ENCODE measurements at regions not wholly inside any gene's neighbourhood (a gene's known extent, or its start where the extent isn't known, plus 50 kb on each side); places are given as distances from the start of the nearest gene placed in this dataset.

DNA sequence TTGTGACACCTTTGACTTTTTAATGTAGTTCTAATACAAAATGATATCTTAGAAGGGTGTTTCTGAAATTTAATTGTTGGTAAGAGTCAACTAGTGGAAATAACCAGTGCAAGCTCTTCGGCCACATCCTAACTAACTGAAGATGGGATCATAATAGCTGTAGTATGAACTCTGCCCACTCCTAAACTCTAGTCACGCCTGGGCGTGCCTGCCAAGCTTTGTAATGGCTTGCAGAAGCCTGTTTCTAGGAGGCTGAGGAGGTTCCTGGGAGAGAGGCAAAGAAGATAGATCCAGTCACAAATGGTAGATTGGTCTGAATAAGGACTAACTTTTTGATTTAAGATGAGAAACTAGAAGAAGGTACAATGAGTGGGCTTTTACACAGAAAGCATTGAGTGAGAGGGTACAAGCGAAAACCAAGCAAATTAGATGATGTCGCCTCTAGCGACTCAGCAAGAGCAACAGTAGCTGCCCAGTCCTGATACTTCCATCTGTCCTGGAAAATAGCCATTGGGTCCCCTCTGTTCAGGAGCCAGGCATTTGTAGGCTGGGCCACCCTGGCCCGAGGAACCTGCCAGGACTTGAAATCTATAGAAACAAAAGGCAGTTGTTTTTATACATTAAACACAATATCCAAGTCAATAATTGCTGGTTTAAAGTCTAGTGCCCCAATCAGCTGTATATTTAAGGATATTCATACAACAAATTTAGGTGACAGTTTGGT lies 148.8 kb downstream of the SLC38A4 start:
- no peak overlapping the region; the same call in 1 of the 2 replicates for H3K27ac ChIP-seq (ENCODE audit: low read depth, low read length)
- POLR2A ChIA-PET, result no interaction called here

More for the DNA sequence above, 148.8 kb downstream of the SLC38A4 start:
- Histone ChIP-seq H4K20me1 (ENCODE audit: insufficient read depth) (no peaks in the 10 kb centered on the region), H3K9ac (ENCODE audit: low read length) (no peak overlapping the region), H3K36me3 (ENCODE audit: control insufficient read depth in 1 of 2, insufficient read depth in 2 of 2, low read length in 2 of 2) (no peaks in the 10 kb centered on the region), H3K4me1 (ENCODE audit: control insufficient read depth in 1 of 2, insufficient read depth in 2 of 2, low read length in 2 of 2) (peaks cover 42 to 44% of the 10 kb centered on the region in 2 experiments), H3K9me3 (ENCODE audit: control insufficient read depth in 1 of 2, insufficient read depth in 1 of 2, low read depth in 1 of 2, low read length in 2 of 2) (no peaks in the 10 kb centered on the region), H2AFZ (ENCODE audit: low read depth, low read length, poor library complexity, severe bottlenecking) (no peak overlapping the region), H3K4me2 (ENCODE audit: low read length) (peak overlapping the region; percentile 41), H3K79me2 (ENCODE audit: insufficient read depth, low read length) (no peaks in the 10 kb centered on the region), H3K27me3 (ENCODE audit: insufficient read depth, low read length) (no peaks in the 10 kb centered on the region), H3K9me2 (ENCODE audit: insufficient read depth) (no peaks in the 10 kb centered on the region), H3K4me3 (replicated peaks in 1 of 2; ENCODE audit: low read depth in 1 of 2, low read length in 2 of 2) (no peak overlapping the region)
- no peak for ATAC-seq
- RAD21 ChIA-PET (ENCODE audit: low non-redundant PET in 1 of 2, low total read pairs in 2 of 2, uncharacterized antibody in 2 of 2, unreplicated experiment in 2 of 2), result interaction anchor here in 1 of 2 experiments (0.6 kb wide), 1 partner anchor 552 kb away, joined by 3 read pairs; no protein-coding TSS in a partner anchor
- TF ChIP-seq ELF1 (IDR thresholded peaks at IDR 0.05; ENCODE audit: borderline replicate concordance, low read depth) (no peak), ZNF274 (IDR thresholded peaks at IDR 0.05; ENCODE audit: low read depth, low read length) (no peak), SRF (IDR thresholded peaks at IDR 0.05; ENCODE audit: low read depth) (no peak)
- TF ChIP-seq, protein P1, sequence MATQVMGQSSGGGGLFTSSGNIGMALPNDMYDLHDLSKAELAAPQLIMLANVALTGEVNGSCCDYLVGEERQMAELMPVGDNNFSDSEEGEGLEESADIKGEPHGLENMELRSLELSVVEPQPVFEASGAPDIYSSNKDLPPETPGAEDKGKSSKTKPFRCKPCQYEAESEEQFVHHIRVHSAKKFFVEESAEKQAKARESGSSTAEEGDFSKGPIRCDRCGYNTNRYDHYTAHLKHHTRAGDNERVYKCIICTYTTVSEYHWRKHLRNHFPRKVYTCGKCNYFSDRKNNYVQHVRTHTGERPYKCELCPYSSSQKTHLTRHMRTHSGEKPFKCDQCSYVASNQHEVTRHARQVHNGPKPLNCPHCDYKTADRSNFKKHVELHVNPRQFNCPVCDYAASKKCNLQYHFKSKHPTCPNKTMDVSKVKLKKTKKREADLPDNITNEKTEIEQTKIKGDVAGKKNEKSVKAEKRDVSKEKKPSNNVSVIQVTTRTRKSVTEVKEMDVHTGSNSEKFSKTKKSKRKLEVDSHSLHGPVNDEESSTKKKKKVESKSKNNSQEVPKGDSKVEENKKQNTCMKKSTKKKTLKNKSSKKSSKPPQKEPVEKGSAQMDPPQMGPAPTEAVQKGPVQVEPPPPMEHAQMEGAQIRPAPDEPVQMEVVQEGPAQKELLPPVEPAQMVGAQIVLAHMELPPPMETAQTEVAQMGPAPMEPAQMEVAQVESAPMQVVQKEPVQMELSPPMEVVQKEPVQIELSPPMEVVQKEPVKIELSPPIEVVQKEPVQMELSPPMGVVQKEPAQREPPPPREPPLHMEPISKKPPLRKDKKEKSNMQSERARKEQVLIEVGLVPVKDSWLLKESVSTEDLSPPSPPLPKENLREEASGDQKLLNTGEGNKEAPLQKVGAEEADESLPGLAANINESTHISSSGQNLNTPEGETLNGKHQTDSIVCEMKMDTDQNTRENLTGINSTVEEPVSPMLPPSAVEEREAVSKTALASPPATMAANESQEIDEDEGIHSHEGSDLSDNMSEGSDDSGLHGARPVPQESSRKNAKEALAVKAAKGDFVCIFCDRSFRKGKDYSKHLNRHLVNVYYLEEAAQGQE (IDR thresholded peaks at IDR 0.05; ENCODE audit: low read depth), result no peak
- no TSS peak for BruUV-seq (replicated peaks)
- intact Hi-C loops (cut with micrococcal nuclease), result loop anchor here (5.0 to 10.0 kb wide), 8 partner anchors 255 to 682 kb away; partner anchors contain the start of genes SCAF11, SLC38A1 and SLC38A2
- CTCF ChIA-PET, result interaction anchor here (1.1 to 2.7 kb wide), 7 partner anchors 10 to 344 kb away, joined by 3 to 9 read pairs (median 4); no protein-coding TSS in a partner anchor
- no peak for DNase-seq (ENCODE audit: low read depth, low spot score)

Measured in HCT116 (cell line).